ENCODE measurements at regions not wholly inside any gene's neighbourhood (a gene's known extent, or its start where the extent isn't known, plus 50 kb on each side); places are given as distances from the start of the nearest gene placed in this dataset.

GRCh38 chr9:99401680-99402504, 179.8 kb downstream of the SEC61B start:
- DNase-seq = no peak

- DNase-seq = no peak
Measured at GRCh38 chr9:99403371-99403770, 181.3 kb downstream of the SEC61B start.

GRCh38 chr9:99405359-99405758, 183.3 kb downstream of the SEC61B start:
- no peak for DNase-seq

- no peak for DNase-seq
Measured at GRCh38 chr9:99406939-99407338, 184.9 kb downstream of the SEC61B start.

GRCh38 chr9:99411068-99411467, 189.0 kb downstream of the SEC61B start:
- DNase-seq = no peak

GRCh38 chr9:99411479-99412115, 189.5 kb downstream of the SEC61B start:
- no peak for DNase-seq

- no peak for DNase-seq
Measured at GRCh38 chr9:99412606-99413005, 190.5 kb downstream of the SEC61B start.

- DNase-seq = no peak
Measured at GRCh38 chr9:99414321-99414720, 192.2 kb downstream of the SEC61B start.

GRCh38 chr9:99415606-99416005, 193.5 kb downstream of the SEC61B start:
- no peak for DNase-seq

GRCh38 chr9:99416007-99416406, 193.9 kb downstream of the SEC61B start:
- no peak for DNase-seq

GRCh38 chr9:99419070-99419469, 197.0 kb downstream of the SEC61B start:
- no peak for DNase-seq

GRCh38 chr9:99421369-99421768, 199.3 kb downstream of the SEC61B start:
- DNase-seq = no peak

GRCh38 chr9:99425124-99425523, 203.0 kb downstream of the SEC61B start:
- DNase-seq = no peak

- DNase-seq = no peak
Measured at GRCh38 chr9:99425923-99426842, 204.1 kb downstream of the SEC61B start.

GRCh38 chr9:99427260-99427659, 205.2 kb downstream of the SEC61B start:
- DNase-seq = no peak

GRCh38 chr9:99430301-99430700, 208.2 kb downstream of the SEC61B start:
- no peak for DNase-seq

- no peak for DNase-seq
Measured at GRCh38 chr9:99431103-99431502, 209.0 kb downstream of the SEC61B start.

- no peak for DNase-seq
Measured at GRCh38 chr9:99432075-99432474, 210.0 kb downstream of the SEC61B start.

GRCh38 chr9:99433095-99433494, 211.0 kb downstream of the SEC61B start:
- DNase-seq = no peak

GRCh38 chr9:99433555-99433954, 211.5 kb downstream of the SEC61B start:
- DNase-seq = peak; percentile 65

- DNase-seq = no peak
Measured at GRCh38 chr9:99436616-99437015, 214.5 kb downstream of the SEC61B start.

GRCh38 chr9:99437145-99437544, 215.1 kb downstream of the SEC61B start:
- DNase-seq = no peak

GRCh38 chr9:99438596-99438995, 216.5 kb downstream of the SEC61B start:
- no peak for DNase-seq
